AG10803 (cell line): ENCODE measurements at regions not wholly inside any gene's neighbourhood (a gene's known extent, or its start where the extent isn't known, plus 50 kb on each side); places are given as distances from the start of the nearest gene placed in this dataset.

Experiments
- DNase-seq: peaks from one replicate; pipeline ENCODE4 v3.0.0; 2010; ENCODE audit warnings: low read depth
- H3K4me3 ChIP-seq: 2 replicates; pipeline ENCODE4 v1.5.1; 2011; ENCODE audit warnings: mild to moderate bottlenecking, low read length, control low read depth
- TF ChIP-seq, protein P1 (sequence below): conservative IDR thresholded peaks from 2 replicates; pipeline ENCODE4 v1.5.1; 2011; ENCODE audit warnings: mild to moderate bottlenecking, low read length, control low read depth, inconsistent platforms

DNA sequence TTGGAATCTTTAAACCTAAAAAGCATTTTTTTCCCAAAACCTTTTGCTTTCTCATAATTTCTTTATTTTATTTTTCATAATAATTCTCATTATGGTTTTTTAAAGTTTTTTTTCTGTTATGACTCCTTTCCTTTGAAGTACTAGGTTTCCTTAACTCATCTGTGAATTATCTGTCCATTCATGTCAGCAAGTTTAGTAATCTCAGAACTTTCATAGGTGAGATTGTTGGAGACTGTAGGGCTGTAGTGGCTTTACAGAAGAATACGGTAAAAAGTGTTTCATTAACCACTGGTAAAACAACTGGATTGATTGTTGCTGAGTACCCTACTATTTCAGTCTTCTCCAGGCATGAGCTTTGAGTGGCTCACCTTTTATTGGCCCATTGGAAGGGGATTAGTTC, 361.7 kb upstream of the PPP1R2C start:
- no peak overlapping the region for H3K4me3 ChIP-seq
- TF ChIP-seq, protein P1, sequence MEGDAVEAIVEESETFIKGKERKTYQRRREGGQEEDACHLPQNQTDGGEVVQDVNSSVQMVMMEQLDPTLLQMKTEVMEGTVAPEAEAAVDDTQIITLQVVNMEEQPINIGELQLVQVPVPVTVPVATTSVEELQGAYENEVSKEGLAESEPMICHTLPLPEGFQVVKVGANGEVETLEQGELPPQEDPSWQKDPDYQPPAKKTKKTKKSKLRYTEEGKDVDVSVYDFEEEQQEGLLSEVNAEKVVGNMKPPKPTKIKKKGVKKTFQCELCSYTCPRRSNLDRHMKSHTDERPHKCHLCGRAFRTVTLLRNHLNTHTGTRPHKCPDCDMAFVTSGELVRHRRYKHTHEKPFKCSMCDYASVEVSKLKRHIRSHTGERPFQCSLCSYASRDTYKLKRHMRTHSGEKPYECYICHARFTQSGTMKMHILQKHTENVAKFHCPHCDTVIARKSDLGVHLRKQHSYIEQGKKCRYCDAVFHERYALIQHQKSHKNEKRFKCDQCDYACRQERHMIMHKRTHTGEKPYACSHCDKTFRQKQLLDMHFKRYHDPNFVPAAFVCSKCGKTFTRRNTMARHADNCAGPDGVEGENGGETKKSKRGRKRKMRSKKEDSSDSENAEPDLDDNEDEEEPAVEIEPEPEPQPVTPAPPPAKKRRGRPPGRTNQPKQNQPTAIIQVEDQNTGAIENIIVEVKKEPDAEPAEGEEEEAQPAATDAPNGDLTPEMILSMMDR: no peak
- no peak for DNase-seq

DNA sequence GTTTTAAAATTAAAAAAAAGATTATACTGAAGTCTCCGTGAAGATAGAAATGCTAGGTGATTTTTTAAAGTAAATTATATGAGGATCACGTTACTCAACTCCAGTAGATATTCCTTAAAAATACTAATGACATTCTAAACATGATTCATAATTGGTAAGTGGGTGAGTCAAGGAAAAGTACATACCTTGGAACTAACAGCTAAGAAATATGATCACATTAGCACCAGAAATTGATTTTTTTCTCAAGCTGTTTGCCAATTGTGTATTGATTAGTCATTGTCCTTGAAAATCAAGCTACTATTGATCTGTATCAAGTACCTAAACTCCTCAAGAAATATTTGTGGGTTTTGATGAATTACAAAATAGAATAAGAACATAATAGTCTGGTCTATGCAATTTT, 362.6 kb upstream of the PPP1R2C start:
- DNase-seq: no peak
- no peak overlapping the region for H3K4me3 ChIP-seq
- TF ChIP-seq, protein P1: no peak

DNA sequence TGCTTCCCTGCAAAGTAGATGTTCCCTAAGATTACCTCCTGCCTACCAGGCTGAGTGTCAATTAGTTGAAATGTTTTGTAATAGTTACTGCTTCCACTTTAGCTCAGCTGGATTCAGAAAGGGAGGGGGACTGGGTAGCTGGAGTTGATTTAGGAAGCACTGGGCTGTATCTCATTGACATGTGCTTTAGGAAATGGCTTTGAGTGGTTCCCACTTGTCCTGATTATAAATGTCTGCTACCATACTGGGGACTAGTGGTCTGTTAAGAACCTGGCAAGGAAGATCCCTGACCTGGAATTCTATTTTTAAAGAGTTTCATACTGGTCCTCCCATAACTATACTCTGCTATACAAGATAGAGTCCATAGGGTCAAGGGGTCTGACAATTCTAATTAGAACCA, 363.9 kb upstream of the PPP1R2C start:
- TF ChIP-seq, protein P1: no peak
- no peak for DNase-seq
- no peak overlapping the region for H3K4me3 ChIP-seq

GRCh38 chrX:43148305-43148704, 370.3 kb upstream of the PPP1R2C start:
- TF ChIP-seq, protein P1: no peak
- H3K4me3 ChIP-seq: no peak overlapping the region
- no peak for DNase-seq

DNA sequence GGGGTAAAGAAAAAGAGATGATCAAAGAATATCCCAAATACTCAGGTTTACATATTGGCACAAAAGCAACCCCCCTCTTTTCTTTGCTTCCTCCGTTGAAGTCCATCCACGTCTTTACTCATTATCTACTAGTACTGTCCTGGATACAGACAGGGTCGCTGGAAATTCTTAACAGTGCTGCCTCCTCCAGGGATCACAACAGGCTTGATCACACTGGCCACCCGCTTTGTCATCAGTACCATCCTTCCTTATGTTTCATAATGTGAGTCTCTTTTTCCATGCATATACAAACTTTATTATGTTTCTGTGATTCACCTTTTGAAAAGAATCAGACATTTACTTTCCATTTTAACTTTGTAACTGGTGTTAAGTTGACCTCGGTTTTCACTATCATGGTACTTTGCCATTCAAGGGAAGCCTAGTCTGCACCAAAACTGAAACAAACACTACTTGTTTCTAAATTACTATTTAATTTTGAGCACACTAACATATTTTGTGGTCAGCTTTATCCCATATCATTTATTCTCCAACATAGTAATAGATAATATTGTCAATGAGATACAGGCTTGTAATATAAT, 387.5 kb upstream of the PPP1R2C start:
- TF ChIP-seq, protein P1: no peak
- H3K4me3 ChIP-seq: no peak overlapping the region
- no peak for DNase-seq

DNA sequence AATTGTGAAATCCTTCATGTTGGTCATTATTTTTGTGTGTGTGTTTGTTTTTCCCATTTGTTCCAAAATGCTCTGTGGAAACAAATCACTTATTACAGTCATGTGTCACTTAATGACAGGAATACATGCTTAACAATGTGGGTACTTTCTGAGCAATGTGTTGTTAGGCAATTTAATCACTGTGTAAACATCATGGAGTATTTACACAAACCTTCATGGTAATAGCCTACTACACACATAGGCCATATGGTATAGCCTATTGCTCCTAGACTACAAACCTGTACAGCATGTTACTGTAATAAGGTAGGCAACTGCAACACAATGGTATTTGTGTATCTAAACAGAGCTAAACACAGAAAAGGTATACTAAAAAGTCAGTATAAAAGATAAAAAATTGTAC, 388.9 kb upstream of the PPP1R2C start:
- no peak for DNase-seq
- no peak overlapping the region for H3K4me3 ChIP-seq
- TF ChIP-seq, protein P1: no peak

DNA sequence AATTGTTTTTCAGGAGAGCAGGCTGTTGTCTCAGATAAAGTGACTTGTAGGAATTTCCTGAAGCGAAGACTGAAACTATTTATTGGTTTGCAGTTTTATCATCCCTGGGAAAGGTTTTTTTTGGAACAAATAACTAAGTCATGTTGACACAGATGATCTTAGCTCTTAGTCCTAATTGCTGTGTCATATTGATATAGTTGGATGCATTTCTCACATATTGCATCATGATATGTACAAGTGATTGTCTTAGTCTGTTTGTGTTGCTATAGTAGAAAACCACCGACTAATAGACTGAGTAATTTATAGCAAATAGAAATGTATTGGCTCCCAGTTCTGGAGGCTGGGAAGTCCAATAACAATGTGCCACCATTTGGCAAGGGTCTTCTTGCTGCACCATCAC, 397.5 kb upstream of the PPP1R2C start:
- peak; percentile 0 for DNase-seq
- TF ChIP-seq, protein P1: no peak
- no peak overlapping the region for H3K4me3 ChIP-seq
